NCI-H524 (cell line): ENCODE measurements at regions not wholly inside any gene's neighbourhood (a gene's known extent, or its start where the extent isn't known, plus 50 kb on each side); places are given as distances from the start of the nearest gene placed in this dataset.
"Not testable (repeated sequence)": the region's sequence is repeated elsewhere in the genome, so short reads cannot be mapped to it uniquely, and the experiment has no call there.

Experiments used
- DNase-seq, 2 experiments: peaks; one replicate each; lab custom pipeline; 2025; lab: John Stamatoyannopoulos, UW

DNA sequence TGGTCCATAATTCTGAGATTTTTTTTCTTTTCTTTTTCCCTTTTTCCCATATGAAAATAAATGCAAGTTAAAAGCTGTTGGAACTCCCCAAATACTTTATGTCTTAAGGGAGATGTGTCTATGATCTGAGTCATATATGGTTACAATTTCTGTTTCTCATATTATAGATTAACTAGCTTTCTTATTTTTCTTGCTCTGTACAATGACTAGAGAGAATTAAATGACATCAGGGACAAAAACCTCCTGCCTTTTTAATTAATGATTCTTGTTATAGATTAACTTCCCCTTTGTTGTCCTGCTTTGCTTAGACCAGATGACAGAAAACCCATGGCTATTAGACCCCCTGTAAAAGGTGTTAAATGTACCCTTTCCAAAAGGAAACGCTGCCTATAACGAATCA, 643.9 kb upstream of the NXPH2 start:
- no peak for DNase-seq

GRCh38 chr2:139411236-139411635, 631.0 kb upstream of the NXPH2 start:
- no peak for DNase-seq

- DNase-seq: not testable (repeated sequence)
Measured at GRCh38 chr2:139410833-139411174, 630.6 kb upstream of the NXPH2 start.

DNA sequence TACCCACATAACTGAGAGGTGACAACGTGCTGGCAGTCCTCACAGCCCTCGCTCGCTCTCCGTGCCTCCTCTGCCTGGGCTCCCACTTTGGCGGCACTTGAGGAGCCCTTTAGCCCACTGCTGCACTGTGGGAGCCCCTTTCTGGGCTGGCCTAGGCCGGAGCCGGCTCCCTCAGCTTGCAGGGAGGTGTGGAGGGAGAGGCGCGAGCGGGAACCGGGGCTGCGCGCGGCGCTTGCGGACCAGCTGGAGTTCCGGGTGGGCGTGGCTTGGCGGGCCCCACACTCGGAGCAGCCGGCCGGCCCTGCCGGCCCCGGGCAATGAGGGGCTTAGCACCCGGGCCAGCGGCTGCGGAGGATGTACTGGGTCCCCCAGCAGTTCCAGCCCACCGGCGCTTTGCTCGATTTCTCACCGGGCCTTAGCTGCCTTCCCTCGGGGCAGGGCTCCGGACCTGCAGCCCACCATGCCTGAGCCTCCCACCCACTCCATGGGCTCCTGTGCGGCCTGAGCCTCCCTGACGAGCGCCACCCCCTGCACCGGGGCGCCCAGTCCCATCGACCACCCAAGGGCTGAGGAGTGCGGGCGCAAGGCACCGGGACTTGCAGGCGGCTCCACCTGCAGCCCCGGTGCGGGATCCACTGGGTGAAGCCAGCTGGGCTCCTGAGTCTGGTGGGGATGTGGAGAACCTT, 630.1 kb upstream of the NXPH2 start:
- DNase-seq: not testable (repeated sequence)

DNA sequence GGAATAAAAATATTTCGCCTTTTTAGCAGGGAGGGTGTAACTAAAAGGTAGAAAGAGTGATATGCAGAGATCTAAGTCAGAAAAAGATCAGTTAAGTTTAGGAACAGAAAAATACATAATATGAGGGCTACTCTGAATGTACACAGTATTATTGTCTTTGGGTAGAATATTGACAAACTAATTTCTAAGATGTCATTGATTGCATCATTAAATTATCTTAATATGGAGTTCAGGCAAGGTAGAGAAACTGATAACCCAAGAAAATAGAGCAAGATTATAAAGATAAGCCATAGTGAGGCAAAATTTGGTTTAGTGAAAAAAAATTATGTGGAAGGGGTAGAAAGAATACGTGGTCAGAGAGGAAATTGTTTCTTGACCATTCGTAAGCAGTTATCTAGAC, 629.0 kb upstream of the NXPH2 start:
- DNase-seq: no peak

GRCh38 chr2:139403948-139404347, 623.8 kb upstream of the NXPH2 start:
- no peak for DNase-seq

GRCh38 chr2:139394801-139395200, 614.6 kb upstream of the NXPH2 start:
- no peak for DNase-seq

DNA sequence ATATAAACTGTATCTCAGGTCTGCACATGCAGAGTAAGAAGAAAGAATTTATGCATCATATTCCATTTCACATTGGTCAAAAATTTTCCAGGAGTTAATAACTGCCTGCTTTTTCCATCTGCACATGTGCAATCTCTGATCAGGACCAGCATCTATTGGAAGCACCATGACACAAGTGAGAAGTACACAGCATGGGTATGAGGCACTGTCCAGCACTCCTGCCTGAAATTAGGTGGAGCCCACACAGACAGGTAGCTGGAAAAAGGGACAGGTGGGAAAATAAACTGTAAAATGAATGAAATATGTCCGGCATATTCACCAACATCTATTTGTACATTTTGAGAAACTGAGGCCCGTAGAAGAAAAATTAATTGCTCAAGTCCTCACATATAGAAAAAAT, 609.2 kb upstream of the NXPH2 start:
- no peak for DNase-seq

DNA sequence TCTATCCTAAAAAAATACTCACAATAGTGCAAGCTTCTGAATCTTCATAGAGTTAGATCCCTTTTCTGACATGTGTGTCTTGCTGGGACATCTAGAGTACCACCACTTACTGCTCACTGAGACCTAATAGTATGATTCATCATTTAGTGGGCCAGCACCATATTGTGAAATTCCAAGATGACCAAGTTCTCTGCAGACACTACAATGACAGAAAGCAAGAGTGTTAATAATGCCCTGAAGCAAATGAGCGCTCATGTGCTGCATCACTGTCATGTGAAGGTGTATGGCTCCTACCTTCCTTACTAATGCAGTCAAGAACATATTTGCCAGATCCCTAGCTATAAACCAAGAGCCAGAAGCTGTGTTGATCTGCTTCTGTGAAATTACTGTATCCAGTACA, 606.2 kb upstream of the NXPH2 start:
- DNase-seq: no peak

DNA sequence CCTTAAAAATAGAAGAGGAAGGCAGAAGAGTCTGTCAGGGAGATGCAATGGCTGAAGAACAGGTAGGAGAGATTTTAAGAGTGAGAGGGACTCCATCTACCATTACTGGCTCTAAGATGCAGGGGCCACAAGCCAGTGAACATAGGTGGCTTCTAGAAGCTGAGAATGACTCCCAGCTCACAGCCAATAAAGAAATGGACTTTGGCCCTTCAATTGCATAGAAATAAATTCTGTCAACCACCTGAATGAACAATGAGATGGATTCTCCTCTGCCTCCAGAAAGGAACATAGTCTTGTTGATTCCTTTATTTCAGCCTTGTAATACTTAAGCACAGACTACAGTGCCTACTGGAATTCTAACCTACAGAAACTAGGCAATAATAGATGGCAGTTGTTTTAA, 603.3 kb upstream of the NXPH2 start:
- DNase-seq: peak in 1 of 2 experiments; percentile 20

DNA sequence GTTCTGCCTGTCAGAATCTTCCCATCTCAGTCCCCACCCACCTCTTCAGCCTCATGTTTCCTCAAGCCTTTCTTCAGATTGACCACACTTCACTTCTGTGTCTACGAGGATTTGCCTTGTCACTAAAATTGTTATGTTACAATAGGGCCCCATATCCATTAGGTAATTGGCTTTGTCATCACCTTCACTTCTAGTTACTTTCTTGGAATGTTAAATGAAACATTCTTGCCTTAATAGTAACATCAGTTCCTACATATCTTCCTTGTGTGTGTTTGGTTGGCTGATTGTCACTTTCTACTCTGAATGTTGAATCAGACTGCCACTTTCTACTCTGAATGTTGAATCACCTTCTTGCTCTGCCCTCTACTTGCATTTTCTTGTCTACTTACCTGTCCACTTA, 599.9 kb upstream of the NXPH2 start:
- no peak for DNase-seq

DNA sequence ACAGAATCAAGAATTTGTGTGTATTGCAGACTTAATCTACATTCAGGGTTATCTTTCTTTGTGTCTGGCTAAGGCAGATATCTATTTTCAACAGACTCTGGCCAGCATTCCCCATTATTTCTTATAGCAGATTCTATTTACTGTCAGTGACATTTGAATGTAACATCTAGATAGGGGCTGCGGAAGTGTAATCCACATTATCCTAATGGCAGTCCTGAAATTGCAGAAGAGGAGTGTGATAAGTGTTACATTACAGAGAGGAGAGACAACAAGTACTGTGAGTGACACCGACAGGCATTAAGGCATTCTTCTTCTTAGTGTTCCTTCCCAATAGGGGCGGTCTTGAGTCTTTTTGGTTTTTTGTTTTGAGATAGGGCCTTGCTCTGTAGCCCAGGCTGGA, 598.2 kb upstream of the NXPH2 start:
- no peak for DNase-seq

GRCh38 chr2:139374296-139374850, 594.2 kb upstream of the NXPH2 start:
- no peak for DNase-seq

DNA sequence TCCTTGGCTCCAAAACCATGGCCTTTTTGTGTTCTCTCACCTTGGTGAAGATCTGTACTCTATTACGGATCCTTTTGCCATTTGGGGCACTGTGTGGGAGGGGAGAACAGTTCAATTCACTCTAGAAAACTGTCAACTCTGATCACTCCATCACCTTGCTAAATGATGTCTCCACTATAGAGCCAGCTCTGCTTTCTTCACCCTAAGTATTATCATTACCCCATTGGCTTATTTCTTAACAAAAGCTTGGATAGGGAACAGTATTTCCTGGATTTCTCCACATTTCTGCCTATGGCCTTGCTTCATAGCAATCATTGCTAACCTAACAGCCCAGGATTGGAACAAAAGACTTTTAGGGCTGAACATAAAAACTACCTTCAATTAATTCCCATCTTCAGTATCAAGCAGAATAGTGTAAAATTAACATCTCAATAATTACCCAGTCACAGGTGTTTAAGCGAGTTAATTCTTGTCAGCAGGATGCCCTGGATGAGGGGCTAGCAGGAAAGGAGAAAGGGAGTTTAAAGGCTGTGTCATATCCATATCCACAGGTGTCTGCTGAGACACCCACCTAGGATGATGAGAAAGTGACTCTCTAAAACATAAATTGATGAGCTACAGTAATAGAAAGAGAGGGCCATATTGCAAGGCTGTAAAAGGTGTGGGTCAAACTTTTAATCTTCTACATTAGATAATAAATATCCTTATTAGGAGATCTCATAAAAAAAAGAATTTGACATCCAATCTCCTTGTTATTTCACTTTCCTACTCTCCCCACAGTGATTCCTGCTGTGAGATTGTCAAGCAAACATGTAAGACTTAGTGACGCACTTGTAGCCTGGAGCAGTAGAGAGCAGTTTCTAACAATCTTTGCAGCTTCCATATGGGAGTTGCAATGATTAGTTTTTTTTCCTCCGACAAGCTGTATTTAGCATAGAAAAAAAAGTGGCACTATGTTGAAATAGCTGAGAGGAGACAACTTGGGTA, 589.5 kb upstream of the NXPH2 start:
- DNase-seq: no peak

- DNase-seq: no peak
Measured at GRCh38 chr2:139367416-139367815, 587.2 kb upstream of the NXPH2 start.

DNA sequence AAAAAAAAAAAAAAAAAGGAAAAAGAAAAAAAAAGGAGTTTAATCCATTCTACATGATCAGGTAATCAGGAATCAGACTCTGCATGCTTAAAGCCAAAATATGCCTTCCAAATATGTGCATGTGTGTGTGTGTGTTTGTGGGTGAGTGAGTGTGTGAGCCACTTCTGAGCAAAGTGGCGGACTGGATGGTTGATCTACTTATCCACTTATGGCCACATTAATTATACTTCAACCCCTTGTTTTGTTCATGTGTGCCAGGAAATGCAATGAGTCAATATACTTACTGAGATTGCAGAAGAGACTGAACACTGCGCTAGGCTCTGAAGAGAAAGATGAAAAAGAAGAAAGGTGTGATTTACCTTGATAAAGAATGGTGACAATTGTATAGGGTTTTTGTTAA, 586.5 kb upstream of the NXPH2 start:
- DNase-seq: peak in 1 of 2 experiments; percentile 15

DNA sequence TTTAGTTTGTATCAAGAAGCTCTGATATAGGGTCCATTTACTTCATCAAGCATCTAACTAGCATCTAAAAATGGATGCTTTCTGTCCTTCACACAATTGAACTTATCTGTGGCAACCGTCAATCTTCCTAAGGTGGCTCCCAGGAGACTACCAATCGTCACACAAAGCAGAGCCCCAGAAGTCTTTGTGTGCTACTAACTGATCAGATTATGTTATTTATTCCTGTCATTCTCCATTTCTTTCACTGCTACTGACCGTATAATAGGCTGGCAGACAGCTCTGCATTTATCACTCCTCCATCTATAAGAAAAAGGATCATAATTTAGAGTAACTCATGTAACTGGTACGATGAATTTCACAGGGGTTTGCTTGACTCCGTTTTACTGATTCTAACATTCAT, 585.0 kb upstream of the NXPH2 start:
- DNase-seq: no peak

- no peak for DNase-seq
Measured at GRCh38 chr2:139360654-139361053, 580.5 kb upstream of the NXPH2 start.

- no peak for DNase-seq
Measured at GRCh38 chr2:139359818-139360217, 579.6 kb upstream of the NXPH2 start.

GRCh38 chr2:139357972-139358371, 577.8 kb upstream of the NXPH2 start:
- no peak for DNase-seq

DNA sequence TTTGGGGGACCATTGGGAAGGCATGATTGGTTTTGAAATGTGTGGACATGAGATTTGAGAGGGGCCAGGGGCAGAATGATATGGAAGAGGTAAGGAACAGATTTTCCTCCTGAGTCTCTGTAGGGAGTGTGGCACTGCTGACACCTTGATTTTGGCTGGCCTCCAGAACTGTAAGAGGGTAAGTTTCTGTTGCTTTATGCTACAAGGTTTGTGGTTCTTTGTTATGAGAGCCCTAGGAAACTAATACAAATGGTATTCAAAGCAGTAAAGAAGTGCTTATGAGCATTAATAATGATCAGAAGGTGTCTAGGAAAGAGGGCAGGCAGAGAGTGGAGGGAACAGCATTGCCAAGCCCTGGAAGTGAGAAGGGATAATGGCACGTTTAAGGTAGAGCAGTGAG, 574.3 kb upstream of the NXPH2 start:
- DNase-seq: no peak

GRCh38 chr2:139353874-139354273, 573.7 kb upstream of the NXPH2 start:
- DNase-seq: peak; percentile 79 to 90

DNA sequence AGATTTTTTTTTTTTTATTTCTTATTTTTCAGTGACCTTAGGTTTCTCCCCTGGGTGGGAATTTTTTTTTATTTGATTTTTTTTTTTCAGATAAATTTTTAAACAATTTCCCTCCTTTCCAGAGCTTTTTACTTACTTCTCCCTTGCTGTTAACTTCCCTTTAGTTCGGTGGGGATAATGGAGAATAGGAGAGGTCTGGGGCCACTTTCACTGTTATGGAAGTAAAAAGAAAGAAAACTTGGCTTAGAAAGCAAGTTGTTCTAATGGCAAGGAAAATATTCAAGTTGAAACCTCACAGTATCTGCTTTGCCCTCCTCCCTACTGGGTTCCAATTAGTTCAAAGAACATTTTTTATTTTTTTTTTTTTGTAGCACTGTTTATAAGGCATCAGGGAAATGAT, 537.1 kb upstream of the NXPH2 start:
- no peak for DNase-seq
